SK-N-SH (cell line): ENCODE measurements at regions not wholly inside any gene's neighbourhood (a gene's known extent, or its start where the extent isn't known, plus 50 kb on each side); places are given as distances from the start of the nearest gene placed in this dataset.
"Not testable (repeated sequence)": the region's sequence is repeated elsewhere in the genome, so short reads cannot be mapped to it uniquely, and the experiment has no call there.

Experiments used
- CTCF ChIA-PET: fragments of 300-600, 350-600 bp; formaldehyde crosslinking; extraction: SDS; loops from one replicate; lab custom pipeline; 2021; lab: Yijun Ruan, JAX
- POLR2A ChIA-PET: fragments of 350-600 bp; sonication (Branson Sonifier 250); formaldehyde crosslinking; extraction: SDS; loops from one replicate; lab custom pipeline; 2020; ENCODE audit warnings: antibody characterized with exemption, inconsistent platforms; lab: Yijun Ruan, JAX
- DNase-seq: peaks from one replicate; pipeline ENCODE4 v3.0.0; 2012
- H2AFZ ChIP-seq: fragments of 200-600 bp; sonication (generic); 2 replicates; pipeline ENCODE4 v1.8.1; 2016; ENCODE audit warnings: antibody characterized with exemption, mild to moderate bottlenecking, low read depth
- H3F3A ChIP-seq: fragments of 200-600 bp; sonication (generic); replicated peaks from 2 replicates; pipeline ENCODE3; 2016; ENCODE audit warnings: antibody characterized with exemption, mild to moderate bottlenecking; ENCODE audit not compliant: insufficient read depth
- H3K27ac ChIP-seq, 2 experiments: fragments of 200-500 bp in 1 of 2; fragments of 200-600 bp in 1 of 2; sonication (Bioruptor generic) in 1 of 2; sonication (generic), shearing (Covaris generic) in 1 of 2; 2 replicates each; pipeline versions ENCODE4 v1.5.1 to v1.6.1; 2014 to 2016; ENCODE audit warnings: low read depth in 2 of 2, inconsistent platforms in 1 of 2, low read length in 1 of 2, mild to moderate bottlenecking in 1 of 2, mixed read lengths in 1 of 2
- H3K27me3 ChIP-seq: fragments of 200-600 bp; sonication (generic), shearing (Covaris generic); 2 replicates; pipeline ENCODE4 v1.6.1; 2016; ENCODE audit warnings: mixed run types; ENCODE audit not compliant: insufficient read depth
- H3K36me3 ChIP-seq, 2 experiments: fragments of 200-500 bp in 1 of 2; fragments of 200-600 bp in 1 of 2; sonication (Bioruptor generic) in 1 of 2; sonication (generic) in 1 of 2; replicated peaks in 1 of 2; 2 replicates each; pipeline versions ENCODE3 to v1.5.1; 2014 to 2016; ENCODE audit warnings: low read length in 1 of 2, mild to moderate bottlenecking in 1 of 2; ENCODE audit not compliant: insufficient read depth in 2 of 2, control insufficient read depth in 1 of 2
- H3K4me1 ChIP-seq, 2 experiments: fragments of 200-500 bp in 1 of 2; fragments of 200-600 bp in 1 of 2; sonication (Bioruptor generic) in 1 of 2; sonication (generic), shearing (Covaris generic) in 1 of 2; 2 replicates each; pipeline versions ENCODE4 v1.5.1 to v1.6.1; 2014 to 2016; ENCODE audit warnings: low read depth in 1 of 2, low read length in 1 of 2, mixed run types in 1 of 2; ENCODE audit not compliant: insufficient read depth in 2 of 2, control insufficient read depth in 1 of 2
- H3K4me2 ChIP-seq: fragments of 200-600 bp; sonication (generic), shearing (Covaris generic); 2 replicates; pipeline ENCODE4 v1.6.1; 2017; ENCODE audit warnings: mixed run types
- H3K4me3 ChIP-seq, 2 experiments: fragments of 200-500 bp in 1 of 2; fragments of 200-600 bp in 1 of 2; sonication (Bioruptor generic) in 1 of 2; sonication (generic), shearing (Covaris generic) in 1 of 2; 2 replicates each; pipeline versions ENCODE4 v1.5.1 to v1.8.1; 2014 to 2016; ENCODE audit warnings: low read depth in 2 of 2, inconsistent platforms in 1 of 2, low read length in 1 of 2, mild to moderate bottlenecking in 1 of 2, mixed read lengths in 1 of 2, moderate library complexity in 1 of 2
- H3K79me2 ChIP-seq: fragments of 200-600 bp; sonication (generic); 2 replicates; pipeline ENCODE4 v1.8.1; 2017; ENCODE audit warnings: mild to moderate bottlenecking; ENCODE audit not compliant: insufficient read depth
- H3K9ac ChIP-seq: fragments of 200-600 bp; sonication (generic); 2 replicates; pipeline ENCODE4 v1.6.1; 2017; ENCODE audit warnings: mixed run types
- H3K9me2 ChIP-seq: fragments of 200-600 bp; sonication (generic); 2 replicates; pipeline ENCODE4 v1.6.1; 2017; ENCODE audit warnings: mixed run types
- H3K9me3 ChIP-seq: fragments of 200-600 bp; sonication (generic); 2 replicates; pipeline ENCODE4 v1.6.1; 2017; ENCODE audit warnings: mixed run types, mild to moderate bottlenecking, moderate library complexity
- H4K20me1 ChIP-seq: fragments of 200-600 bp; sonication (generic); 2 replicates; pipeline ENCODE4 v1.6.1; 2017; ENCODE audit warnings: mild to moderate bottlenecking, mixed run types; ENCODE audit not compliant: insufficient read depth
- ELF1 ChIP-seq: IDR thresholded peaks from 2 replicates; pipeline ENCODE4 v1.4.0; 2012
- EP300 ChIP-seq, 2 experiments: IDR thresholded peaks; 2 replicates each; pipeline versions ENCODE4 v1.4.0 to v1.6.1; 2012; ENCODE audit warnings: borderline replicate concordance in 1 of 2, low read depth in 1 of 2, low read length in 1 of 2
- FOXJ3 ChIP-seq: sonication (generic); formaldehyde crosslinking; IDR thresholded peaks from 2 replicates; pipeline ENCODE4 v1.5.1; 2020; ENCODE audit warnings: mild to moderate bottlenecking, missing genetic modification reagents
- GABPA ChIP-seq: IDR thresholded peaks from 2 replicates; pipeline ENCODE4 v1.4.0; 2012; ENCODE audit warnings: low read depth, mild to moderate bottlenecking
- GATA2 ChIP-seq: sonication (generic); formaldehyde crosslinking; IDR thresholded peaks from 2 replicates; pipeline ENCODE4 v1.5.0; 2020; ENCODE audit warnings: mild to moderate bottlenecking, missing genetic modification reagents
- JUND ChIP-seq: IDR thresholded peaks from 2 replicates; pipeline ENCODE4 v1.4.0; 2012
- MEF2A ChIP-seq: IDR thresholded peaks from 2 replicates; pipeline ENCODE4 v1.4.0; 2012; ENCODE audit warnings: low read depth, borderline replicate concordance
- NFIC ChIP-seq: IDR thresholded peaks from 2 replicates; pipeline ENCODE4 v1.4.0; 2012; ENCODE audit warnings: borderline replicate concordance
- RAD21 ChIP-seq: IDR thresholded peaks from 2 replicates; pipeline ENCODE4 v1.6.1; 2012; ENCODE audit warnings: mild to moderate bottlenecking, low read length
- RCOR1 ChIP-seq: fragments of 150-350 bp; IDR thresholded peaks from 2 replicates; pipeline ENCODE4 v1.6.1; 2017; ENCODE audit warnings: antibody characterized with exemption, low read length
- SMC3 ChIP-seq: IDR thresholded peaks from 2 replicates; pipeline ENCODE4 v1.6.1; 2012; ENCODE audit warnings: low read depth, low read length, improper control_type of control experiment
- TAF1 ChIP-seq: IDR thresholded peaks from 2 replicates; pipeline ENCODE4 v1.6.1; 2012; ENCODE audit warnings: low read depth, mild to moderate bottlenecking, low read length, moderate library complexity, borderline replicate concordance
- TCF12 ChIP-seq: IDR thresholded peaks from 2 replicates; pipeline ENCODE4 v1.4.0; 2012
- TEAD4 ChIP-seq: IDR thresholded peaks from 2 replicates; pipeline ENCODE4 v1.4.0; 2012; ENCODE audit warnings: mild to moderate bottlenecking, borderline replicate concordance; ENCODE audit not compliant: insufficient read depth
- WGBS: methylation state at CpG from one replicate; pipeline ENCODE4 v1.1.6; 2017; ENCODE audit warnings: low lambda C conversion rate; 5-methylcytosine and 5-hydroxymethylcytosine counted together
- TF ChIP-seq, protein P1 (sequence below): IDR thresholded peaks from 2 replicates; pipeline ENCODE4 v1.4.0; 2012; ENCODE audit warnings: low read depth
- TF ChIP-seq, protein P2 (sequence below): IDR thresholded peaks from 2 replicates; pipeline ENCODE4 v1.4.0; 2012; ENCODE audit warnings: low read depth, borderline replicate concordance
- TF ChIP-seq, protein P3 (sequence below): IDR thresholded peaks from 2 replicates; pipeline ENCODE4; 2012

DNA sequence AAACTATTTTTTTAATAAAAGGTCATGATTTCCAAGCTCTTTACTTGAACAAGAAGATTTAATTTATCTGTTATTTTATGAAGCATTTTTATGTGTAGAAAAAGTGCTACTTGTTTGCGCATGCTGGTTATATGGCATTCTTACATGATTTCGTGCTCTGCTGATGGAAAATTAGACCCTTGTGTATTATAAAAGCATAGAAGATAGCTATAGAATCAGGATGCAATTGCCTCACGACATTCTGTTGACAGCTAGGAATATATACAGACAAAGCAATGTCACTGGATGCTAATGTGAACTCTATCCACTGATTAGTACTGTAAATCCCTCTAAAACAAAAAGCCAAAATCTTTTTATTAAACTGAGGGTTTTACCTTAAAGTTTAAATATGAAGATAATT lies 255.9 kb downstream of the MDFIC start:
- 21% methylated on average over 3 of the region's 3 CpGs for WGBS
- no peaks in the 10 kb centered on the region for H3F3A ChIP-seq
- no peaks in the 10 kb centered on the region for H3K36me3 ChIP-seq
- no peak overlapping the region for H2AFZ ChIP-seq
- H3K27me3 ChIP-seq: no peaks in the 10 kb centered on the region; the same call in 1 of the 2 replicates
- no peak overlapping the region for H3K9ac ChIP-seq
- H3K4me2 ChIP-seq: no peak overlapping the region
- H3K79me2 ChIP-seq: no peaks in the 10 kb centered on the region
- H3K27ac ChIP-seq: no peak overlapping the region
- ChIA-PET POLR2A (no interaction called here), CTCF (interaction anchor here (1.2 to 1.3 kb wide), 2 partner anchors 10 to 14 kb away, joined by 3 read pairs; no protein-coding TSS in a partner anchor)
- no peak overlapping the region for H3K4me3 ChIP-seq
- no peaks in the 10 kb centered on the region for H4K20me1 ChIP-seq
- H3K4me1 ChIP-seq: no peaks in the 10 kb centered on the region; a peak in 1 of 4 replicates
- TF ChIP-seq SMC3 (no peak), TCF12 (no peak), GATA2 (CRISPR knock-in tag) (no peak), EP300 (IDR thresholded peaks at IDR 0.05; ENCODE audit: borderline replicate concordance in 1 of 2, low read depth in 1 of 2, low read length in 1 of 2) (no peak), RAD21 (no peak), RCOR1 (no peak), TEAD4 (no peak), MEF2A (no peak), FOXJ3 (CRISPR knock-in tag) (no peak), ELF1 (no peak), TAF1 (no peak)
- TF ChIP-seq, protein P1, sequence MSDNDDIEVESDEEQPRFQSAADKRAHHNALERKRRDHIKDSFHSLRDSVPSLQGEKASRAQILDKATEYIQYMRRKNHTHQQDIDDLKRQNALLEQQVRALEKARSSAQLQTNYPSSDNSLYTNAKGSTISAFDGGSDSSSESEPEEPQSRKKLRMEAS: no peak
- TF ChIP-seq, protein P2, sequence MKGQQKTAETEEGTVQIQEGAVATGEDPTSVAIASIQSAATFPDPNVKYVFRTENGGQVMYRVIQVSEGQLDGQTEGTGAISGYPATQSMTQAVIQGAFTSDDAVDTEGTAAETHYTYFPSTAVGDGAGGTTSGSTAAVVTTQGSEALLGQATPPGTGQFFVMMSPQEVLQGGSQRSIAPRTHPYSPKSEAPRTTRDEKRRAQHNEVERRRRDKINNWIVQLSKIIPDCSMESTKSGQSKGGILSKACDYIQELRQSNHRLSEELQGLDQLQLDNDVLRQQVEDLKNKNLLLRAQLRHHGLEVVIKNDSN: no peak
- TF ChIP-seq, protein P3, sequence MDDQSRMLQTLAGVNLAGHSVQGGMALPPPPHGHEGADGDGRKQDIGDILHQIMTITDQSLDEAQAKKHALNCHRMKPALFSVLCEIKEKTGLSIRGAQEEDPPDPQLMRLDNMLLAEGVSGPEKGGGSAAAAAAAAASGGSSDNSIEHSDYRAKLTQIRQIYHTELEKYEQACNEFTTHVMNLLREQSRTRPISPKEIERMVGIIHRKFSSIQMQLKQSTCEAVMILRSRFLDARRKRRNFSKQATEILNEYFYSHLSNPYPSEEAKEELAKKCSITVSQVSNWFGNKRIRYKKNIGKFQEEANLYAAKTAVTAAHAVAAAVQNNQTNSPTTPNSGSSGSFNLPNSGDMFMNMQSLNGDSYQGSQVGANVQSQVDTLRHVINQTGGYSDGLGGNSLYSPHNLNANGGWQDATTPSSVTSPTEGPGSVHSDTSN: no peak
- no peak for DNase-seq
- no peaks in the 10 kb centered on the region for H3K9me3 ChIP-seq
- H3K9me2 ChIP-seq: no peaks in the 10 kb centered on the region

DNA sequence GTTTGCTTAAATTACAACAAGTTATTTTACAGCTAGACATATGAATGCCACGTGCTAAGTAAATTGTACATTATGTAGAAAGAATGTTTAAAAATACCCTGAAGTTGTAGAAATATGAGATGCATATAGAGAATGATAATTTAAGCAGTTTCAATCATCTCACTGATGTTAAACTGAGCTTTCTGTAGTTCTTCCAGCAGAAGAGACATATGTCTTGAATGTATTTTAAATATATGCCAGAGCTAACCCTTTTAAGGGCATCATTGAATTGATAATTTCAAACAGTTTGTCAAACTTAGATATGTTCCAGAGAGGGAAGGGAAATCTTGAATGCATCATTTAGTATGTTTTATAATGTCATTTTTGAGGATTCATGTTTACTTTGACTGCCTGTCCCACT lies 255.2 kb downstream of the MDFIC start:
- no peaks in the 10 kb centered on the region for H4K20me1 ChIP-seq

DNA sequence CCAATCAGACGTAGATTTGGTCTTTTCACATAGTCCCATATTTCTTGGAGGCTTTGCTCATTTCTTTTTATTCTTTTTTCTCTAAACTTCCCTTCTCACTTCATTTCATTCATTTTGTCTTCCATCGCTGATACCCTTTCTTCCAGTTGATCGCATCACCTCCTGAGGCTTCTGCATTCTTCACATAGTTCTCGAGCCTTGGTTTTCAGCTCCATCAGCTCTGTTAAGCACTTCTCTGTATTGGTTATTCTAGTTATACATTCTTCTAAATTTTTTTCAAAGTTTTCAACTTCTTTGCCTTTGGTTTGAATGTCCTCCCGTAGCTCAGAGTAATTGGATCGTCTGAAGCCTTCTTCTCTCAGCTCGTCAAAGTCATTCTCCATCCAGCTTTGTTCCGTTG lies 250.5 kb downstream of the MDFIC start:
- H2AFZ ChIP-seq, CTCF ChIA-PET, H3K4me2 ChIP-seq, H3K9me2 ChIP-seq, DNase-seq, H3K4me3 ChIP-seq, H3K27ac ChIP-seq, H3K27me3 ChIP-seq, H3K36me3 ChIP-seq, H3F3A ChIP-seq, POLR2A ChIA-PET, H3K79me2 ChIP-seq, H3K9me3 ChIP-seq, H3K9ac ChIP-seq, H3K4me1 ChIP-seq, H4K20me1 ChIP-seq: not testable (repeated sequence)
- WGBS: 20% methylated on average over 8 of the region's 8 CpGs

More for the DNA sequence above, 255.2 kb downstream of the MDFIC start:
- Histone ChIP-seq H3K36me3 (no peaks in the 10 kb centered on the region), H3K4me3 (no peak overlapping the region), H3K27me3 (no peaks in the 10 kb centered on the region; the same call in 1 of the 2 replicates), H3K9me3 (no peaks in the 10 kb centered on the region), H3K9ac (no peak overlapping the region), H3K27ac (no peak overlapping the region), H2AFZ (no peak overlapping the region), H3K4me2 (no peak overlapping the region), H3K79me2 (no peaks in the 10 kb centered on the region), H3F3A (no peaks in the 10 kb centered on the region), H3K4me1 (no peaks in the 10 kb centered on the region; a peak in 1 of 4 replicates), H3K9me2 (no peaks in the 10 kb centered on the region)
- DNase-seq: no peak
- CTCF ChIA-PET: interaction anchor here (1.2 to 1.3 kb wide), 2 partner anchors 11 to 15 kb away, joined by 3 read pairs; no protein-coding TSS in a partner anchor
- POLR2A ChIA-PET: no interaction called here
- 0% methylated on average over 1 of the region's 1 CpG for WGBS
- TF ChIP-seq GABPA (no peak), JUND (no peak), NFIC (no peak)
